RWPE2 (cell line): ENCODE measurements at regions not wholly inside any gene's neighbourhood (a gene's known extent, or its start where the extent isn't known, plus 50 kb on each side); places are given as distances from the start of the nearest gene placed in this dataset.
"Not testable (repeated sequence)": the region's sequence is repeated elsewhere in the genome, so short reads cannot be mapped to it uniquely, and the experiment has no call there.

Experiments
- ATAC-seq: fragments of 200-7000 bp; cut with Tn5 transposase; 3 replicates; pipeline ENCODE4 v1.9.1; 2021; ENCODE audit warnings: low read depth
- DNase-seq: peaks from one replicate; pipeline ENCODE4 v3.0.0-alpha.2; 2020; ENCODE audit warnings: low spot score
- H3K27ac ChIP-seq: fragments of 450-650 bp; 2 replicates; pipeline ENCODE4 v1.5.1; 2017; ENCODE audit warnings: mild to moderate bottlenecking; ENCODE audit not compliant: poor library complexity, severe bottlenecking
- H3K27me3 ChIP-seq: fragments of 250-450 bp; sonication (Bioruptor Pico); 2 replicates; pipeline ENCODE4 v1.5.1; 2021; ENCODE audit warnings: mild to moderate bottlenecking, moderate library complexity; ENCODE audit not compliant: insufficient read depth, poor library complexity, severe bottlenecking
- H3K36me3 ChIP-seq: fragments of 250-450 bp; sonication (Bioruptor Pico); 2 replicates; pipeline ENCODE4 v1.5.1; 2020; ENCODE audit warnings: low read depth, mild to moderate bottlenecking, moderate library complexity
- H3K4me1 ChIP-seq: fragments of 250-450 bp; sonication (Bioruptor Pico); 2 replicates; pipeline ENCODE4 v1.5.1; 2021; ENCODE audit warnings: mild to moderate bottlenecking, moderate library complexity; ENCODE audit not compliant: insufficient read depth, poor library complexity, severe bottlenecking
- H3K4me3 ChIP-seq: fragments of 250-450 bp; sonication (Bioruptor Pico); 2 replicates; pipeline ENCODE4 v1.5.1; 2021; ENCODE audit warnings: mild to moderate bottlenecking, moderate library complexity; ENCODE audit not compliant: severe bottlenecking
- H3K9me3 ChIP-seq: fragments of 250-450 bp; sonication (Bioruptor Pico); 2 replicates; pipeline ENCODE4 v1.5.1; 2021; ENCODE audit warnings: mild to moderate bottlenecking, moderate library complexity; ENCODE audit not compliant: severe bottlenecking
- CTCF ChIP-seq: fragments of 450-650 bp; IDR thresholded peaks from one replicate; pipeline ENCODE4 v1.5.1; 2017; ENCODE audit warnings: mild to moderate bottlenecking, moderate library complexity; ENCODE audit not compliant: poor library complexity, severe bottlenecking

DNA sequence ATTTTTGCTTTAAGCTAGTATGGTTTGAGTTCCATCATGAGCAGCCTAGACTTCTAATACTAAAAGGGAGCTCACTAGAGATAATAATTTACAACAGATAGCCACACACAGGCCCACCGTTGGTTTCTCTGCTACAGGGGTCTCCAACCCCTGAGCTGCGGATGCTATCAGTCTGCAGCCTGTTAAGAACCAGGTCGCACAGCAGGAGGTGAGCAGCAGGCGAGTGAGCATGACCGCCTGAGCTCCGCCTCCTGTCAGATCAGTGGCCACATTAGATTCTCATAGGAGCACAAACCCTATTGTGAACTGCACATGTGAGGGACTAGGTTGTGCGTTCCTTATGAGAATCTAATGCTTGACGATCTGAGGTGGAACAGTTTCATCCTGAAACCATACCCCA is 150.6 kb downstream of the HRH4 start:
- no peaks in the 10 kb centered on the region for H3K9me3 ChIP-seq
- ATAC-seq (no peak), DNase-seq (no peak)
- no peak overlapping the region for H3K27ac ChIP-seq
- no peak for TF ChIP-seq CTCF
- H3K27me3 ChIP-seq: no peaks in the 10 kb centered on the region
- H3K36me3 ChIP-seq: no peaks in the 10 kb centered on the region
- no peak overlapping the region for H3K4me3 ChIP-seq
- no peaks in the 10 kb centered on the region for H3K4me1 ChIP-seq

GRCh38 chr18:24613896-24614640 is 153.6 kb downstream of the HRH4 start:
- no peak for DNase-seq
- H3K9me3 ChIP-seq: no peaks in the 10 kb centered on the region

DNA sequence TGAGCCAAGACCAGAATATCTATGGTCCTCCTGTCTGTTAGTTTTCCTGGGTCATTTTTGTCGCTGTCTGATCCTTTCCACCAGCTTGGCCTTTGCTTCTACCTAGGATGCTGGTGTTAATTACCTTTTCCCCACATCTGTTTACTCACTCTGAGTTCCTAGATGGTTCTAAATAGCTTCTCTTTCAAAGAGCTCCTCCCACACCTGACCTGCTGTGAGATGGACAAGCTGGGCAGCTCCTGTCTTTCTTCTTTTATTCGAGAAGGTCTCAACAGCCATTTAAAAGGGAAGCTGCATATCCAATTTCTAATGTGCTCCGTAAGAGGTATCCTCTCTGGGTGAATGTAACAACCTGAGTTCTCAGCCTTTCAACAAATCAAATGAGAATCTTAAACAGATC is 156.2 kb downstream of the HRH4 start:
- H3K27ac ChIP-seq: no peak overlapping the region
- ATAC-seq (no peak), DNase-seq (no peak)
- H3K27me3 ChIP-seq: no peaks in the 10 kb centered on the region
- no peak overlapping the region for H3K4me3 ChIP-seq
- H3K36me3 ChIP-seq: no peaks in the 10 kb centered on the region
- TF ChIP-seq CTCF: no peak
- H3K4me1 ChIP-seq: no peaks in the 10 kb centered on the region
- H3K9me3 ChIP-seq: no peaks in the 10 kb centered on the region

More at GRCh38 chr18:24613896-24614640, 153.6 kb downstream of the HRH4 start:
- H3K27me3 ChIP-seq: no peaks in the 10 kb centered on the region
- no peaks in the 10 kb centered on the region for H3K4me1 ChIP-seq
- H3K4me3 ChIP-seq: no peak overlapping the region
- TF ChIP-seq CTCF: no peak
- no peak for ATAC-seq
- H3K27ac ChIP-seq: no peak overlapping the region
- H3K36me3 ChIP-seq: no peaks in the 10 kb centered on the region

DNA sequence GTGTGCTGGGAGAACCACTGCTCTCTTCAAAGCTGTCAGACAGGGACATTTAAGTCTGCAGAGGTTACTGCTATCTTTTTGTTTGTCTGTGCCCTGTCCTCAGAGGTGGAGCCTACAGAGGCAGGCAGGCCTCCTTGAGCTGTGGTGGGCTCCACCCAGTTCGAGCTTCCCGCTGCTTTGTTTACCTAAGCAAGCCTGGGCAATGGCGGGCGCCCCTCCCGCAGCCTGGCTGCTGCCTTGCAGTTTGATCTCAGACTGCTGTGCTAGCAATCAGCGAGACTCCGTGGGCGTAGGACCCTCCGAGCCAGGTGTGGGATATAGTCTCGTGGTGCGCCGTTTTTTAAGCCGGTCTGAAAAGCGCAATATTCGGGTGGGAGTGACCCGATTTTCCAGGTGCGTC is 164.0 kb downstream of the HRH4 start:
- not testable (repeated sequence) for H3K27ac ChIP-seq, H3K36me3 ChIP-seq, ATAC-seq, H3K27me3 ChIP-seq, H3K9me3 ChIP-seq, H3K4me3 ChIP-seq, DNase-seq, H3K4me1 ChIP-seq

DNA sequence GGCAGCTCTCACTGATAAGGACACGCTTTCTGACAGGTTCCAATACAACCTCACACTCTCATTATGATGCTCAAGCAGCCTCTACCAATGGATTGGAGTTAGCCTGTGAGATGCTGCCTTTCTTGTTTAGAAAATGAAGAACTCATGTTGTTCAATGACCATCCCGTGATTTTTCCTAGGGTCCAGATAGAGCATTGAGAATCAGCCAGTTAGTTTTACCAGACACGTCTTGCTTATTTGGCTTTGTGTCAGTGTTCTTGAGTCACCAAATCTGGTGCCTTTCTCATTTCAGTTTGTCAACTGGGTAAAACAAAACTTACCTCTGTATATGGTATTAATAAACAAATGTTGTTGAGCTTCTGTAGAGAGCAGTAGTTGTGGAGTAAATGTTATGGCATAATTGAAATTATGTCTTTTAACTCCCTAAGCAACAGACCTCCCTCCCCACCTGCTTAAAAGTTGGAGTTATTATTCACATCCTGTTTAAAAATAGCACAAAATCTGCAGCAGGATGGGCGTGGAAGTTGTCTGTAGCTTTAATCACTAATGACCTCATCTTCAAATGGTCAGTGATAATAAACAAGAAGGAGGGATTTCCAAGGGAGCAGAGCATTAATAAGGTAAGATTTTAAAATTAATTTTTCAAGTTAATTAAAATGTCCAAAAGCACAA is 167.3 kb downstream of the HRH4 start:
- Histone ChIP-seq H3K36me3 (no peaks in the 10 kb centered on the region), H3K27ac (no peak overlapping the region), H3K9me3 (no peaks in the 10 kb centered on the region), H3K27me3 (peaks cover 3% of the 10 kb centered on the region), H3K4me1 (no peaks in the 10 kb centered on the region), H3K4me3 (no peak overlapping the region)
- no peak for TF ChIP-seq CTCF
- no peak for DNase-seq
- ATAC-seq: no peak; the same call in 2 of the 3 replicates
